NCI-H510A treated with DMSO at 0.1 percent for 48 hours (cell line): ENCODE measurements at regions not wholly inside any gene's neighbourhood (a gene's known extent, or its start where the extent isn't known, plus 50 kb on each side); places are given as distances from the start of the nearest gene placed in this dataset.

ENCODE experiments used
- DNase-seq: peaks from one replicate; lab custom pipeline; 2025; lab: John Stamatoyannopoulos, UW

- no peak for DNase-seq
Observed at GRCh38 chr5:125506124-125506523, 759.7 kb upstream of the ZNF608 start.

GRCh38 chr5:125508225-125508624 is 761.8 kb upstream of the ZNF608 start:
- no peak for DNase-seq

- no peak for DNase-seq
Observed at GRCh38 chr5:125510651-125511050, 764.2 kb upstream of the ZNF608 start.

GRCh38 chr5:125517973-125518550 is 771.6 kb upstream of the ZNF608 start:
- DNase-seq: no peak

GRCh38 chr5:125521289-125521688 is 774.9 kb upstream of the ZNF608 start:
- no peak for DNase-seq

GRCh38 chr5:125525356-125525755 is 778.9 kb upstream of the ZNF608 start:
- DNase-seq: no peak

- no peak for DNase-seq
Observed at GRCh38 chr5:125526966-125527365, 780.5 kb upstream of the ZNF608 start.

DNA sequence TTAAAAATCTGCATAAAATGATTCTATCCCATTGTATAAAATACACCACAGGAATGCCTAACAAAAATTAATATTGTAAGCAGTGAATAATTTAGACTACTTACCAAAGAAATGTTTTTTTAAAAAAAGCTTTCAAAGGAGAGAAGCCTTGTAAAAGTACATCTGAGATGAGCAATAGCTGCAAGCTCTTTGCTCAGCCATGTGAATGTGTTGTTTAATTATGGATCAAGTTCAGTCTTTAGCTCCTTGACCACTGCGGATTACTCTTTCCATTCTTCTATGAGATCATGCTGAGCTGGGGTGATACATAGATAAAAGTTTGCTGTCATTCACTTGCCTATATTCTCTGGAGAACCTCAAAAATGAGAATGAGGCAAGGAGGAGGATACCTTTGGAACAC is 782.4 kb upstream of the ZNF608 start:
- no peak for DNase-seq

DNA sequence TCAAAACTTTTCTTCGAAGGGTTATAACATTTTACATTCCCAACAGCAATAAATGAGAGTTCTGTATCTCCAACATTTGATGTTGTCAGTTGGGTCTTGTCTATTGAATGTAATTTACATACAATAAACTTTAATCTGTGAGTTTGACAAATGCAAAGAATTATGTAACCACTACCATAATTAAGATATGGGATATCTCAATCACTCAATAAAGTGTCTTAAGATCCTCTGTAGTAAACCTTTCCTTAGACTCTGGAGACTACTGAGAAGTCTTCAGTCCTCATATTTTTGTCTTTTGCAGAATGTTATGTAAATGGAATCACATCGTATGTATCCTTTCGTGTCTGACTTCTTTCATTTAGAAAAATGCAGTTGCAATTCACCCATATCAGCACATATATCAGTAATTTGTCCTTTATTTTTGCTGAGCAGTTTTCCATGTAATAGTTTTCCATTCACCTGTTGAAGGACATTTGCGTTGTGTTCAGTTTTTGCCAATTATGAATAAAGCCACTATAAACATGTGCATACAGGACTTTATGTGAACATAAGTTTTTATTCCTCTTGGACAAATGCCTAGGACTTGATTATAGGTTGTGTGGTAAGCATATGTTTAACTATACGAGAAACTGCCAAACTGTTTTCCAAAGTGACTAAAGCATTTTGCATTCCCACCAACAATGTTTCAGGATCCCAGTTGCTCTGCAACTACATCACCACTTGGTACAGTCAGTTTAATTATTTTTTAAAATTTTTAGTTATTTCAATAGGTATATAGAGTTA is 784.6 kb upstream of the ZNF608 start:
- no peak for DNase-seq

GRCh38 chr5:125536095-125536494 is 789.7 kb upstream of the ZNF608 start:
- DNase-seq: no peak

- no peak for DNase-seq
Observed at GRCh38 chr5:125536582-125536981, 790.1 kb upstream of the ZNF608 start.

GRCh38 chr5:125537661-125538060 is 791.2 kb upstream of the ZNF608 start:
- DNase-seq: no peak

GRCh38 chr5:125538469-125538868 is 792.0 kb upstream of the ZNF608 start:
- no peak for DNase-seq

- no peak for DNase-seq
Observed at GRCh38 chr5:125541085-125541484, 794.6 kb upstream of the ZNF608 start.

- DNase-seq: no peak
Observed at GRCh38 chr5:125549322-125549911, 803.0 kb upstream of the ZNF608 start.

DNA sequence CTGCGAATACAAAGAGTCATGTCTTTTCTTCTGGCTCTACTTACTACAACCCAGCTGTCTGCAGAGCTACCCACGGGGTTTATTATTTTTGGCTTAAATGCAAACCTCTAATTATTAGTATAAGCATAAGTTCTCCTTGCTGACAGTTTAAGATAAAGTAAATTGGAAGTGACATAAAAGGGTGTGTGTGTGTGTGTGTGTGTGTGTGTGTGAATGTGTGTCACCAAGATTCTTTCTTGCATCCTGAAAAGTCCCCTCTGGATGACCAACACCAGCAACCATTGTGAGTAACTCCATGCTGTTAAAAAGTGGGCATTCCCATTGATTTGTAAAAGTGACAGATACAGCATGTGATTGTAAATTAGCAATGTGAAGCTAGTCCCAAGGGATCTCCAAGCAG is 803.8 kb upstream of the ZNF608 start:
- DNase-seq: no peak

DNA sequence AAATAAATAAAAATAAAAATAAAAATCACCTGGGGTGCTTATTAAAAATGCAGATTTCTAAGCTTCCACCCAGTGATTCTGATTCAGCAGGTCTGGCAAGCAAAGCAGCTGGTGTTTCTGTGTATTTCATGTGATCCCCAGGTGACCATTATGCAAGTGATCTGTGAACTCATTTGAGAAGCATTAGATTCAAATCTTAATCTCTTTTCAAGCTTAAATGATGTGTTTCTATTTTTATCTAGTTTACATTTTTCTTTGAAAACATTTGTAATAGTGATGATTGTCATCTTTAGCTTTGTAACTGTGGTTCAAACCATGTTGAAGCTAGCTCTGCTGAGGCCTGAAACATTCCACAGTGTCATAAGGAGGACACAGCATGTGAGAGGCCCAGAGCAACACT is 804.8 kb upstream of the ZNF608 start:
- no peak for DNase-seq

- DNase-seq: no peak
Observed at GRCh38 chr5:125551797-125552196, 805.4 kb upstream of the ZNF608 start.

DNA sequence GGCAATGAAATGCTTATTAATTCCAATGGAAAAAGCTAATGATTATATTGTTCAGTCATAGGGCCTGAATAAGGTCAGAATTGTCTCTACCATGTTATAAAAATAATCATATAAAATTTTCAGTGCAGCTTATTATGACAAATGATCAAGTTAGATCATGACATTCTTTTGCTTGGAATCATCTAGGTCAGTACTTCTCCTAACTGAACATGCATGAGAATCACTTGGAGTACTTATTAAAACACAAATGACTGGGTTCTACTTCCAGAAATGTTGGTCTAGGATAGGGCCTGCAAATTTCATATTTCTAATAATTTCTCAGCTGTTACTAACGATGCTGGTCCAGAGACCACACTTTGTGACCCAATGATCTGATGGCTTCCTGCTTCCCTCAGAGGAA is 806.0 kb upstream of the ZNF608 start:
- no peak for DNase-seq

- no peak for DNase-seq
Observed at GRCh38 chr5:125554355-125554754, 807.9 kb upstream of the ZNF608 start.

- DNase-seq: no peak
Observed at GRCh38 chr5:125555591-125555990, 809.2 kb upstream of the ZNF608 start.

GRCh38 chr5:125558016-125558415 is 811.6 kb upstream of the ZNF608 start:
- no peak for DNase-seq

- peak; percentile 4 for DNase-seq
Observed at GRCh38 chr5:125558466-125558865, 812.0 kb upstream of the ZNF608 start.

DNA sequence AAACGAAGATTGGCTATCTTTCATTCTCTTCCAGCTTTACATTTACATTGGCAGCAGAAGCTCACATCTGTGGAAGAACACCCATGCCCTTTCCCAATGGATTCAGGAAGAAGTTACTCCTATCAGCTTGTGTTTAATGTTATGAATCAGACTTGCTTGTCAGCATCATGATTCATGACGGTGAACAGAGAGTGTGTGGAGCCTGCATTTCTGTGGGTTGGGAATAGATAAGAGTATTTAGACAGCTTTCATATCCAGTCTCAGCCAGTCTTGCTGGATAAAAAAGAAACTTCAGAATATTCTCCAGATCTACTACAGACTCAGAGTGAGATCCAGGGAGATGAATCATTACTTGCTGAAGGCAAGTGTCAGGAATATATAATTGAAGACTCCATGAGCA is 812.9 kb upstream of the ZNF608 start:
- DNase-seq: no peak
